Activated CD4-positive, alpha-beta T cell treated with anti-CD3 and anti-CD28 coated beads, Interleukin-2, amount 10 ng/mL, durations not matched to agents 7 days and 5 days (primary cell): ENCODE measurements at regions not wholly inside any gene's neighbourhood (a gene's known extent, or its start where the extent isn't known, plus 50 kb on each side); places are given as distances from the start of the nearest gene placed in this dataset.
"Not testable (repeated sequence)": the region's sequence is repeated elsewhere in the genome, so short reads cannot be mapped to it uniquely, and the experiment has no call there.

Source experiments
- CTCF ChIA-PET: fragments of 350-600 bp; sonication (Branson Sonifier 250); formaldehyde crosslinking; loops from one replicate; lab custom pipeline; 2021; ENCODE audit warnings: antibody characterized with exemption; lab: Charles Lee
- POLR2A ChIA-PET: fragments of 350-600 bp; sonication (Branson Sonifier 250); formaldehyde crosslinking; loops from one replicate; lab custom pipeline; 2021; ENCODE audit warnings: antibody characterized with exemption; lab: Charles Lee
- DNase-seq: peaks from one replicate; pipeline ENCODE4 v3.0.0-alpha.2; 2020
- H3K27ac Mint-ChIP-seq: one replicate; pipeline ENCODE4 v1.8.0; 2021; ENCODE audit warnings: mild to moderate bottlenecking, moderate library complexity, mixed read lengths
- H3K27me3 Mint-ChIP-seq: one replicate; pipeline ENCODE4 v1.8.0; 2021; ENCODE audit warnings: mixed read lengths
- H3K36me3 Mint-ChIP-seq: one replicate; pipeline ENCODE4 v1.8.0; 2021; ENCODE audit warnings: low read depth, mixed read lengths
- H3K4me1 Mint-ChIP-seq: one replicate; pipeline ENCODE4 v1.8.0; 2021; ENCODE audit warnings: mixed read lengths
- H3K4me3 Mint-ChIP-seq: one replicate; pipeline ENCODE4 v1.8.0; 2021; ENCODE audit warnings: mild to moderate bottlenecking, moderate library complexity, mixed read lengths
- H3K9me3 Mint-ChIP-seq: one replicate; pipeline ENCODE4 v1.8.0; 2021; ENCODE audit warnings: mixed read lengths

DNA sequence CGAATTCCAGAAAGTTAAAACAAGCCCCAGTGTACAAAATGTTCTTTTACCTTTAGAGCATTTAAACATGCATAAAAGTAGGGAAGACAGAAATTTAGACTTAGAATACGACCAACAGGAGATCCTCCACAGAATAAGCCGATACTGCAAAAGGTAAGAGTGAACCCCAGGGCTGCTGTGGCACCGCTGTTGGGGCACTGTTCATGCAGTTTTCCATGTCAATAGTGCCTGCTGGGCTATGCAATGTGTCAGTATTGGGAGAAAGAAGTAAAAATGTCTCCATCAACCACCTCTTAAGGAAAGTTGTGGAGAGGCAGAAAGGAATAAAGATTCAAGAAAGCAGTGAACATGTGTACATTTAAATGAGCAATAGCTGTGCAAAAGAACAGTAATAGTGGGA lies 326.5 kb upstream of the SEMA3C start:
- H3K27me3 Mint-ChIP-seq, result no peaks in the 10 kb centered on the region
- peaks cover 6% of the 10 kb centered on the region for H3K9me3 Mint-ChIP-seq
- H3K4me1 Mint-ChIP-seq, result no peaks in the 10 kb centered on the region
- POLR2A ChIA-PET, result no interaction called here
- no peaks in the 10 kb centered on the region for H3K36me3 Mint-ChIP-seq
- DNase-seq, result no peak
- no peak overlapping the region for H3K27ac Mint-ChIP-seq
- CTCF ChIA-PET, result no interaction called here
- no peak overlapping the region for H3K4me3 Mint-ChIP-seq

DNA sequence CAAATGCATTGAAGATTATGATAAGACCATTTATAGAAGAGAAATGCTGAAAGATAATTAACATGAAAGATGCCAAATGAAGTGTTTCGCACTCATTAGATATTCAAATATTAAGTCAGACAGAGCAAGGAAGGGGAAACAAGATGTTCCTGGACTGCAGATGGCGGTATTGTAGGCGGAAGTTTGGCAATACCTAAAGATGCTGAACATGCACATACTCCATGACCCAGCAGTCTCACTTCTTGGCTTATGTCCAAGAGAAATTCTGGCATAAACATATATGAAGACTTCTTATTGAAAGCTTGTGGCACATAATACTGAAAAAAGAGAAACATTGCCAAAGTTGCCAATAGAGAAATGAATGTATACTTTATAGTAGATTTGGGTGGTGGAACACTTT lies 325.4 kb upstream of the SEMA3C start:
- Mint-ChIP-seq H3K36me3 (no peaks in the 10 kb centered on the region), H3K9me3 (peaks cover 6% of the 10 kb centered on the region), H3K4me3 (no peak overlapping the region), H3K27me3 (no peaks in the 10 kb centered on the region), H3K27ac (no peak overlapping the region), H3K4me1 (no peaks in the 10 kb centered on the region)
- ChIA-PET CTCF (no interaction called here), POLR2A (no interaction called here)
- no peak for DNase-seq

DNA sequence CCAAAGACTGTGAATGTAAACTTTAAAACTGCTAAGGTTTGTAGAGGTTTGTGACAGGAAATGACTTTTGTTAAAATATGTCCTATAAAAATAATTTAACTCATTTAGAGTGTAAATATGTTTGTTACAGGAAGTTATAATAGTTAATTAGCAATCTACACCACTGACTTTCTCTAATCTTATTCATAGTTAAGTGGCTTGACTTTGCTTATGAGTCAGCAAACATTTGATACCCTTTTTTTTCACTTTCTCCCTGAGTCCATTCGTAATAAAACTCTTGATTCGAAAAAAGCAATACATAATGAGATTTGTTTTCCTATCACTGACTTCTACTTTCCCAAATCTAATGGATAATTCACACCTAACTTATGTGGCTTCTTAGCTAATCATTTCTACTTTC lies 317.7 kb upstream of the SEMA3C start:
- Mint-ChIP-seq H3K9me3 (peaks cover 3% of the 10 kb centered on the region), H3K4me1 (no peaks in the 10 kb centered on the region), H3K4me3 (no peak overlapping the region), H3K36me3 (no peaks in the 10 kb centered on the region), H3K27ac (no peak overlapping the region), H3K27me3 (no peaks in the 10 kb centered on the region)
- DNase-seq, result no peak
- POLR2A ChIA-PET, result no interaction called here
- CTCF ChIA-PET, result no interaction called here

DNA sequence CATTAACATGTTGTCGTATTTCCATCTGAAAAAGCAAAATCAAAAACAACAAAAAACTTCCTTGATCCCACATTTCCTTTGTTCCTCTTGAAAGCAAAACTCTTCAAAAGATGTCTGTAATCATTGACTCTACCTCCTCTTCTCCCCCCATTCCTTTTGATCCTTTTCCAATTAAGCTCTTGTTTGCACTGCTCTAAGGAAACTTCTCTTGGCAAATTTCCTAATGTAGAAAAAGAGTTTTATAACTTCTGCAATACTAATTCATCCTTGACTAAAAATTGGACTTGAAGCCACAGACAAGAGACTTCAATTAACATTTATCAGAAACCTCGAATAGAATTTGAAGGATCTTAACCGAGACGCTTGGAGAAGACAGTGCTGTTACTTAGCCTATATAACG lies 317.1 kb upstream of the SEMA3C start:
- no peaks in the 10 kb centered on the region for H3K27me3 Mint-ChIP-seq
- ChIA-PET CTCF (no interaction called here), POLR2A (no interaction called here)
- no peaks in the 10 kb centered on the region for H3K4me1 Mint-ChIP-seq
- no peaks in the 10 kb centered on the region for H3K36me3 Mint-ChIP-seq
- H3K4me3 Mint-ChIP-seq, result no peak overlapping the region
- H3K9me3 Mint-ChIP-seq, result no peaks in the 10 kb centered on the region
- H3K27ac Mint-ChIP-seq, result no peak overlapping the region
- DNase-seq, result no peak

DNA sequence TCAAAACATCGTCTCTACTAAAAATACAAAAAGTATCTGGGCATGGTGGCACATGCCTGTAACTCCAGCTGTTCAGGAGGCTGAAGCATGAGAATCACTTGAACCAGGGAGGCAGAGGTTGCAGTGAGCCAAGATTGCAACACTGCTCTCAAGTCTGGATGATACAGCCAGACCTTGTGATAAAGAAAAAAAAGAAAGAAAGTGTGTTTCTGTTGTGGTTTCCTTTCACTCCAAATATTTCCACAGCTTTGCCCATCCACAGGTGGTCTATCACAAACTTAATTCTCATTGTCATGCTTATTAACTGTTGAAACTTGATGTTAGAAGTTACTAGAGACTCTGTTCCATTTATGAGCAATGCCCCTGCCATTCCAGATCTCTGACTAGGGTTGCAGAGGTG lies 316.0 kb upstream of the SEMA3C start:
- Mint-ChIP-seq H3K27ac (no peak overlapping the region), H3K4me3 (no peak overlapping the region), H3K36me3 (no peaks in the 10 kb centered on the region), H3K9me3 (no peaks in the 10 kb centered on the region), H3K27me3 (no peaks in the 10 kb centered on the region), H3K4me1 (no peaks in the 10 kb centered on the region)
- POLR2A ChIA-PET, result no interaction called here
- no peak for DNase-seq
- CTCF ChIA-PET, result no interaction called here

DNA sequence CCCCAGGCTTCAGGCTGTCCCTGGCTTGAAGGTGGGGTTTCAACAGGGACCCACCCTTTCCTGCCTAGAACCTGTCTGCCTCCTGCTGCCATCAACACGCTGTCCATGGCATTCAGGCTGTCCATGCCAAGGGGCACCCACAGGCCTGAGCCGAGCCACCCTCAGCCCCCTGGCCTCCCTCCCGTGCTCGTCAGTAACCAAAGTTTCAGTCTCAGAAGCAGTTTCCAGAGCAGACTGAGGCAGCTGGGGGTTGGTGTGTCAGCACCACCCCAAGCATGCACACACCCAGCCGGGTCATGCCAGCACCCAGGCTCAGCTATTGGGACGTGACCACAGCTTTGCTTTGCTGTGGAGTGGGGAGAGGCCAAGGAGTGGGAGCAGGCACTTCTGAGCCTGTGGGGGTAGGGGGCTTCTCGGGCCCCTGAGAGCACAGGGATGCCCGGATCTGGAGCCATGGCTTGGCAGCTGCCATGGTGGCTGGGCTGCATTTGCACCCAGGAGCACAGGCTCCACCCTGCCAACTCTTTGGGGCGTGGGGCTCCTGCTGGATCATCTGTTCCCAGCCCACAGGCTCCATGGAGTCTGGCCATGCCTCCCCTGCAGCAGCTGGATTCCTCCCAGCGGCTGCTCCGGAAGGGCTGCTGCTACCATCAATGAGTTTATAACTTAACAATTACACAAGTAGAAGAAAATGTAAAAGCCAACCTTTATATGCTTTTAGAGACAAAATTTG lies 314.5 kb upstream of the SEMA3C start:
- DNase-seq, result no peak
- Mint-ChIP-seq H3K4me1 (no peaks in the 10 kb centered on the region), H3K27me3 (no peaks in the 10 kb centered on the region), H3K4me3 (no peak overlapping the region), H3K9me3 (no peaks in the 10 kb centered on the region), H3K27ac (no peak overlapping the region), H3K36me3 (no peaks in the 10 kb centered on the region)
- ChIA-PET CTCF (no interaction called here), POLR2A (no interaction called here)

DNA sequence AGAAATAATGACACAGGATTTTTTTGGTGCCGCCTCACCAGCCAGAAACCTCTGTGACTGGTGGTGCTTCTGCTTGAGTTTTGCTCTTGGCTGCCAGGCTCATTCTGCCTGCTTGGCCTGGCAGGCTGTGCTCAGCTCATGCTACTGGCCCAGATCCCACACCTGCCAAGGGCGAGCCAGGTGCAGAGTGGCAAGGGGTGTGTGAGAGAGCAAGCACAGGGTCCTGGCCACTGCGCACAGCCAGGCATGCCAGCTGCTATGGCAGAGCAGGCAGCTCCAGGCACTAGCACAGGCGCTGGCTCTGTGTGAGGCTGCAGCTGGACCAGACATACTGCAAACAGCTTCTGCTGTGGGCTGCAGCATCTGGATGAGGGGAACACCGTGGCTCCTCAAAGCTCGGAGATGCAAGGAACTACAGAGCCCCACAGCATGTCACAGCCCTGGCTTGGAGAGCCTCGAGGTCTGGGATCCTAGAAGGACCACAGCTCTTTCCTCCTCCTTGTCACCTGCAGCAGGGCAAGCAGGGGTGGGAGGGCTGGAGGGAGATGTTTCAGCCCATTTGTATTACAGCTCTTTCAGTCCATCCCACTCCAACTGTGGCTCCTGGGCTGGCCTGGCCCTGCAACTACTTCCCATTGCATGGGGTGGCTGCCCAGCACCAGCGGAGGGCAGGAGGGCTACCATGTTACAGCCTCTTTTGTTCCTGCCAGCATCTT lies 313.4 kb upstream of the SEMA3C start:
- Mint-ChIP-seq H3K27ac (no peak overlapping the region), H3K4me3 (no peak overlapping the region), H3K9me3 (no peaks in the 10 kb centered on the region), H3K4me1 (no peaks in the 10 kb centered on the region), H3K36me3 (no peaks in the 10 kb centered on the region), H3K27me3 (no peaks in the 10 kb centered on the region)
- CTCF ChIA-PET, result no interaction called here
- DNase-seq, result no peak
- POLR2A ChIA-PET, result no interaction called here

DNA sequence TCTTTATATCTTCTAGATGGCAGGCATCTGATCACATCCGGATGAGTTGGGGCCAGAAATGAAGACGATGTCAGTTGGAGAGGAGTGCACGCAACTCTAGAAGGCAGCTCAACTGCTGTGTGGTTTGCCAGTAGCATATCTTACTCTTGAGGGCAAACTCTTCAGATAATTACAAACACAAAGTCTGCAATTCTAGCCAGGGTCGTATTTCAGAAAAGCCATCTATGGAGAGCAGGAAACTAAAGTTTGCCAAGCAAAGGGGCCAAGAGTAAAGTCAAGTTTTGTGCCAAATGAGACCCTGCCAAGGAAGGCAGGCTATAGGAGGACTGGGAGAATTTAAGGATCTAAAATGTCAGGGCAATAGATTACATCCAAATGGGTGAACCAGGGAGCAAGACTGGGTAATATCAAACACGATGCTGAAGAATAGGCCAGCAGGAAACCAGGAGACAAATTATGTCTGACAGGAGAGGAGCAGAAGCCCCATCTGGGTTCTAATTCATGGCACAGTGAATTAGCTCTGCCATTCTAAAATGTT lies 312.5 kb upstream of the SEMA3C start:
- ChIA-PET POLR2A (no interaction called here), CTCF (no interaction called here)
- no peaks in the 10 kb centered on the region for H3K4me1 Mint-ChIP-seq

DNA sequence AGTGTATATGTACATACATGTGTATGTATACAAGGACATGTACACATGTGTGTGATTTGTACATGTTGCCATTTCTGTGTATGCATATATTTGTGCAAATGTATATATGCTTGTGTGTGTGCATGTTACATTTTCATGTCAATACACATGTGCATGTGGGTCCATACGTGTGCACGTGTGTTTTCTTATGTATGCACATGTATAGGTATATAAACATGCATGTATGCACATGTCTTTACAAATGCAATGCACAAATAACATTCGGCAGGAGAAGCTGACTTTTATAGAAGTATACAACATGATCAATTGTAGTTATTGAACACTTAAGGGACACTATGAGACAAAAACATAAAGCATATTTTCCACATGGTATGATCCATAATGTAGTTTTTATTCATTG lies 307.4 kb upstream of the SEMA3C start:
- CTCF ChIA-PET, result no interaction called here
- no peaks in the 10 kb centered on the region for H3K4me1 Mint-ChIP-seq
- H3K27ac Mint-ChIP-seq, result no peak overlapping the region
- no peaks in the 10 kb centered on the region for H3K27me3 Mint-ChIP-seq
- peaks cover 2% of the 10 kb centered on the region for H3K9me3 Mint-ChIP-seq
- POLR2A ChIA-PET, result no interaction called here
- H3K36me3 Mint-ChIP-seq, result no peaks in the 10 kb centered on the region
- DNase-seq, result no peak
- H3K4me3 Mint-ChIP-seq, result no peak overlapping the region

More for the DNA sequence above, 312.5 kb upstream of the SEMA3C start:
- H3K4me3 Mint-ChIP-seq, result no peak overlapping the region
- H3K27me3 Mint-ChIP-seq, result no peaks in the 10 kb centered on the region
- no peak overlapping the region for H3K27ac Mint-ChIP-seq
- H3K9me3 Mint-ChIP-seq, result no peaks in the 10 kb centered on the region
- no peak for DNase-seq
- no peaks in the 10 kb centered on the region for H3K36me3 Mint-ChIP-seq

DNA sequence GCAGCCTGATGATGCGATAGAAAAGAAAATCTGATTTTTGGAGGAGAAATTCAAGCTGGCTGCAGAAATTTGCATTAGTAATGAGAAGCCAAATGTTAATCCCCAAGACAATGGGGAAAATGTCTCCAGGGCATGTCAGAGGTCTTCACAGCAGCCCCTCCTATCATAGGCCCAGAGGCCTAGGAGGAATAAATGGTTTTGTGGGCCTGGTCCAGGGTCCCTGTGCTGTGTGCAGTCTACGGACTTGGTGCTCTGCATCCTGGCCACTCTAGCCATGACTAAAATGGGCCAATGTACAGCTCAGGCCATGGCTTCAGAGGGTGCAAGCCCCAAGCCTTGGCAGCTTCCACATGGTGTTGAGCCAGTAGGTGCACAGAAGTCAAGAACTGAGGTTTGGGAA lies 303.8 kb upstream of the SEMA3C start:
- H3K4me3 Mint-ChIP-seq, H3K27me3 Mint-ChIP-seq, POLR2A ChIA-PET, CTCF ChIA-PET, H3K9me3 Mint-ChIP-seq, DNase-seq, H3K36me3 Mint-ChIP-seq, H3K4me1 Mint-ChIP-seq, H3K27ac Mint-ChIP-seq: not testable (repeated sequence)

DNA sequence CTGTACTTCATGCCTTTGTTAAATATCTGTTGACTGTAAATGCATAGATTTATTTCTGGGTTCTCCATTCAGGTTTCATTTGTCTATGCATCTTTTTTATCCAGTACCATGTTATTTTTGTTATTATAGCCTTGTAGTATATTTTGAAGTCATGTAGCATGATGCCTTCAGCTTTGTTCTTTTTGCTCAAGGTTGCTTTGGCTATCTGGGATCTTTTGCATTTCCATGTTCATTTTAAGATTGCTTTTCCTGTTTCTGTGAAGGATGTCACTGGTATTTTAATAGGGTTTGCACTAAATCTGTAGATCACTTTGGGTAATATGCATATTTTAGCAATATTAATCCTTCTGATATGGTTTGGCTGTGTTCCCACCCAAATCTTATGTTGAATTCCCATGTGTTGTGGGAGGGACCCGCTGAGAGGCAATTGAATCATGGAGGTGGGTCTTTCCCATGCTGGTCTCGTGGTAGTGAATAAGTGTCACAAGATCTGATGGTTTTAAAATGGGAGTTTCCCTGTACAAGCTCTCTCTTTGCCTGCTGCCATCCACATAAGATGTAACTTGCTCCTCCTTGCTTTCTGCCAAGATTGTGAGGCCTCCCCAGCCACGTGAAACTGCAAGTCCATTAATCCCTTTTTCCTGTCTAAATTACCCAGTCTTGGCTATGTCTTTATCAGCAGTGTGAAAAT lies 302.8 kb upstream of the SEMA3C start:
- POLR2A ChIA-PET, result no interaction called here
- Mint-ChIP-seq H3K27ac (no peak overlapping the region), H3K9me3 (peaks cover 2% of the 10 kb centered on the region), H3K36me3 (no peaks in the 10 kb centered on the region), H3K4me3 (no peak overlapping the region), H3K4me1 (no peaks in the 10 kb centered on the region), H3K27me3 (no peaks in the 10 kb centered on the region)
- DNase-seq, result no peak
- CTCF ChIA-PET, result no interaction called here

DNA sequence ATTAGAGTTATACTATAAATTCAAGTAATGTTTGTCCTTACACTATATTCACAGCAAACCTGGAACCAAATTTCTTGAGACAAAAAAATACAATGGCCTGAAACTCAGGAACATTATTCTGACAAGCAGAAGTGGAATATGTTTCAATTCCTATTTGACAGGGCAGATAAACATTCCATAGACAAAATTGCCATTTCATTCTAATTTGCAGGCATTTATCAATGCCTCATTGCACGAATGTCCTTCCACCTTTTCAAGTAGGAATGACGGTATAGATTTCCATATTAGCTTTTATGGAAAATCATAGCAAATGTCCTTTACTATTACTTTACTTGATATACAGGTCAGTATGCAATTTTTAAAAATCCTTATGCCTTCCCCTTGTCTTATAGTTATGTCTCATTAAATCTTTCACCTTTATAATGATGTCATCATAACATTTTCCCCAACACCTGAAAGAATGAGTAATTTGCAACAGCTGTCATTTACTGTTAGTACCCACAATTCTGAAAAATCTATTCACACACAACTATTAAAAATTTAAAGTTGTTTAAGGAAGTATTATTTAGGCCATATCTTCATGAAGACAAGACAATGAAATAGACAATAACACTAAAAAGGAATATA lies 299.7 kb upstream of the SEMA3C start:
- no peaks in the 10 kb centered on the region for H3K36me3 Mint-ChIP-seq
- ChIA-PET CTCF (no interaction called here), POLR2A (no interaction called here)
- no peak overlapping the region for H3K27ac Mint-ChIP-seq
- DNase-seq, result no peak
- H3K4me1 Mint-ChIP-seq, result no peaks in the 10 kb centered on the region
- peaks cover 2% of the 10 kb centered on the region for H3K9me3 Mint-ChIP-seq
- no peak overlapping the region for H3K4me3 Mint-ChIP-seq
- H3K27me3 Mint-ChIP-seq, result no peaks in the 10 kb centered on the region

DNA sequence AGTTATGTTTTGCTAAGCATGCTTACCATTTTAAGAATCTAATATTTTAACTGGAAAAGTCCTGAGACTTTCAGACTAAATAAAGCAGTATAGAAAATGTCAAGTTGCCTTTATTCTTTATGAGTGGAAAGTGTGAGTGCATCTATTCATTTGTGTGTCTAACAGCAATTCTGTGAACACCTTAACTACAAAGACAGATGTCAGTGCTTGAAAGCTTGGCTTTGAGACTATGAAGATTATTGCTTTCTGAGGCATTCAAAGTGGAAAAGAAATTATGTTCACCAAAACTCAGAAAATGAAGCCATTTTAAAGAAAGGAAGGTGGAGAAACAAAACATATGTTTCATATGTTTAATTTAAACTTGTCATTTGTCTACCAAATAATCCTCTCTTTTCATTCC lies 294.5 kb upstream of the SEMA3C start:
- H3K27me3 Mint-ChIP-seq, result no peaks in the 10 kb centered on the region
- H3K36me3 Mint-ChIP-seq, result no peaks in the 10 kb centered on the region
- no peak overlapping the region for H3K27ac Mint-ChIP-seq
- no peak overlapping the region for H3K4me3 Mint-ChIP-seq
- H3K9me3 Mint-ChIP-seq, result no peaks in the 10 kb centered on the region
- H3K4me1 Mint-ChIP-seq, result no peaks in the 10 kb centered on the region
- CTCF ChIA-PET, result no interaction called here
- POLR2A ChIA-PET, result no interaction called here
- no peak for DNase-seq
